Renal cortex interstitium (tissue), 11 donors: ENCODE measurements at regions not wholly inside any gene's neighbourhood (a gene's known extent, or its start where the extent isn't known, plus 50 kb on each side); places are given as distances from the start of the nearest gene placed in this dataset.
A peak's percentile ranks its signal among the peaks of the same experiment; 100 is the strongest.

Experiments
- DNase-seq, 11 donors: peaks; one replicate each; pipeline ENCODE4 v3.0.0-alpha.2; 2013; ENCODE audit warnings: low read depth in 9 of 11, low spot score in 4 of 11; ENCODE audit errors: extremely low read depth in 1 of 11

DNA sequence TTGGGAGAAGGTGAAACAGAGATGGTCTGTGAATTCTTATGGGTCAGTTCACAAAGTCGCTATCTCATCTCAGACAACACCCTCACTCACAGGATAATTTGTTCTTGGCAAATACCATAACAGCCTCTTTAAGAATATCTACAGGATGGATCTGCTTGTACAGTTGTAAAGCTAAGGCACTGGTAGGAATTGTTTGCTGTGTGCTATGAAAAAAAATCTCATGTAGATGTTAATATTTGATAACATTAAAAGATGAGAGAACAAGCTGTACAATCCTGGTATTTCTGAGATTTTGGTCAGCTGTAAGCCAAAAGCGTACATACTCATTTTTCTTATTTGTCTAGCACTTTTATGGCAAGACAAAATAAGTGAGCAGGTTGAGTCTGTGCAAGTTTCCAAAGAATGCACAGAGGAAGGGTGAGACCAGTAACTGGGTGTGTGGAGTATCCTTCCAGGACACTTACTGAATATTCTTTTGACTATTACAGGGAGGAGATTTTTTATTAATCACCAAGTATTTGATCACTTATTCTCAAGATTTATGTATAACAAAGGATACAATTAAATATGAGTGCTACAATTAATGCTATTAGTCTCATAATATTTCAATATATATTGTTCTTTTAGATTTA lies 814.5 kb upstream of the MIR17HG start:
- DNase-seq, result no peak

DNA sequence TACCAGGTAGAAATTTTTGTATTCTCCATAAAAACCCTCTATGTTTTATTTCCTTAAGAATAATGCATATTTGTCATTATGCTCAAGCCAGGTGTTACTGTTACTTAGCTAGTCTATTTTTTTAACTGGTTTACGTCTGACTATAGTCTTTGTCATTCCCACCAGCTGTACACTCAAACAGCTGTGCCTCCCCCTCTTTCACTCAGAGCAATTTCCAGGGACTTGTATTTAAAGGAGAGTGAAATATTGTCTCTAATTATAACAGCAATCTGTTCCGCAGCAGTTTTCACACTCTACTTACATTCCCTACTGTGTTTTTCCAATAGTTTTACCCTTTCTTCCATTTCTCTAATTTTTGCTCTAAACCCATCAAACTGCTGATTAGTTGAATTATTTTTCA lies 813.6 kb upstream of the MIR17HG start:
- no peak for DNase-seq

DNA sequence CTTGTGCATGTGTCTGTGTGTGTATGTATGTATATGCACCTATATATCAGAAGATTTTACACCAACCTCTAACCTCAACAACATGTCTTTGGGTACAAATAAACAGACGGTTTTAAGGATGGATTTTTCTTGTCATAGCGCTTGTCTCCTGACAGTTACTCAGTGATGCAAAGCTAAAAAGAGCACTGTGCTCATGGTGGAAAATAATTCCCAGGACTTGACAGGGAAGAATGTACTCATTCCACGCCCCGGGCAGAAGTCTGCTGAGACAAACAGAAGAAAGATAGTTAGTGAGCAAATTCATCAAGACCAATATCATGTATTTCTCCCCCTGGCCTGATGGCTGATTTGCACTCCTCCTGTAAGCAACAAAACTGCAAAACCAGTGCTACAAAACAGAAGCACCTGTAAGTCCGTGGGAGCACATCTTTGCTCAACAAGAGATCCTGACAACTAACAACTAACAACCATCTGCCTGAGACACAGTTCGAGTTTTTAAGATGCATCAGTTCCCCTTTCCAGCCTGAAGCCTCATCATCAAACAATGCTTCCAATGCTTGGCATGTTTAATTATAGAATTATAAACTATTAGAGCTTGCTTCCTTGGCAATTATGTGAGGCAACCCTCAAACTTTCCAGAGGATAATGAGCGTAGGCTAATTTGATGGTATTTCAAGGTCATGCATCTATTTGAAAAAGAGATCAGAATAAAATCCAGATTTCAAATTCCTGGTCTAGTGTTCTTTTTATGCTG lies 812.7 kb upstream of the MIR17HG start:
- no peak for DNase-seq

DNA sequence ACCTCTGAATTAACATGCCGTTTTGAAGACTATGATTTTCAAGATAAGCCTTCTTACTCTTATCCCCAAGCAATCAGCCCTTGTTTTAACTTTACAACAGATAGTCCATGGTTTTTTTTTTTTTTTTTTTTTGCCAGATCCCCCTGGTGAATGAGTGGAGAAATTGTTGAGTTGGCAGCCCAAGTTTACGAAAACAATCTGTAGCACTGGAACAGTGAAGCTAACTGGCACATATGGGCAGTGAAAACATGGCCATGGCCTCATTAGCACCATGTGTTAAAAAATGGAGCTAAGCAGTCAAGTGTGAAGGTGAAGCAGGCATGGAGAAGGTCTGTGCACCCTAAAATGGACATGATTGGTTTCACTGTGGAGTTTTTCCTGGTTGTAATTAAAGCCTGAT lies 812.1 kb upstream of the MIR17HG start:
- no peak for DNase-seq

DNA sequence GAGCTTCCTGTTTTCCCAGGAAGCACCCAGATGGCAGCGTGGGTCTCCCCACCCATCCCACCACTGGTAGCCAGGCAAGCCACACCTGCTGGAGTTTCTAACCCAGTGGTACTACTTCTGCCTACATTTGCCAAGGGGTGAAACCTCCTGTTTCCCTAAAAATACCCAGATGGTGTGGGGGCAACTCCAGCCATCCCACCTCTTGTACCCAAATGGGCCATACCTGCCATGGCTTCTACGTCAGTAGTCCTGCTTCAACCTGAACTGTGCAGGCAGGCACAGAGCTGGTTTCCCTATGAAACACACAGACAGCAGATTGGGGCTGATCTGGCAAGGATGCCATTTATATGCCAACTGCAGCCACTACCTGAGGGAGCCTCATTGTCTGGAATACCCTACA lies 809.4 kb upstream of the MIR17HG start:
- DNase-seq, result no peak

DNA sequence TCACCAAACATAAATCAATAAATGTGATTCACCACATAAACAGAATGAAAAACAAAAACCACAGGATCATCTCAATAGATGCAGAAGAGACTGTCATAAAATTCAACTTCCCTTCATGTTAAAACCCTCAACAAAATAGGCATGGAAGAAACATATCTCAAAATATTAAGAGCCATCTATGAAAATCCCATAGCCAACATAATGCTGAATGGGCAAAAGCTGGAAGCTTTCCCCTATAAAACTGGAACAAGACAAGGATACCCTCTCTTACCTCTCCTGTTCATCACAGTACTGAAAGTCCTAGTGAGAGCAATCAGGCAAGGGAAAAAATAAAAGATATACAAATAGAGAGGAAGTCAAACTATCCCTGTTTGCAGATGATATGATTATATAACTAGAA lies 806.1 kb upstream of the MIR17HG start:
- DNase-seq, result no peak

DNA sequence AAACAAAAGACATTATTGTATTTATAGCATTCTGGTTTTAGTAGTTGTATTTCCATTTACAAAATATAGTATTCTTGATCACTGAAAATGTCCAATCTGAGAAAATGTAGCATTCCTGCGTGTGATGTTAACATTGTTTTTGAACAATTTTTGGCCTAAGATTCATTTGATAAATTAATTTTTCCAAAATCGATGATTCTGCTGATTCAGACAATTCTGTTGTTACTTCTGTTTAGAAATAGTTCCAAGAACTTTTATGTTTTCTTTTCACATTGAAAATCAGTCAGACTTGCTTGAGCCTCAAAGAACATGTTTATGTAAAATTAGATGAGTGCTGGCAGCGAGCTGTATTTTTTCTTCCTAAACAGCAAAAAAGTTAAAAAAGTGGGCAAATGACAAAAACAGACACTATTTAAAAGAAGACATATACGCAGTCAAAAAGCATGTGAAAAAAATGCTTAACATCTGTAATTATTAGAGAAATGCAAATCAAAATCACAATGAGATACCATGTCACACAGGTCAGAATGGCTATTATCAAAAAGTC lies 804.5 kb upstream of the MIR17HG start:
- no peak for DNase-seq

DNA sequence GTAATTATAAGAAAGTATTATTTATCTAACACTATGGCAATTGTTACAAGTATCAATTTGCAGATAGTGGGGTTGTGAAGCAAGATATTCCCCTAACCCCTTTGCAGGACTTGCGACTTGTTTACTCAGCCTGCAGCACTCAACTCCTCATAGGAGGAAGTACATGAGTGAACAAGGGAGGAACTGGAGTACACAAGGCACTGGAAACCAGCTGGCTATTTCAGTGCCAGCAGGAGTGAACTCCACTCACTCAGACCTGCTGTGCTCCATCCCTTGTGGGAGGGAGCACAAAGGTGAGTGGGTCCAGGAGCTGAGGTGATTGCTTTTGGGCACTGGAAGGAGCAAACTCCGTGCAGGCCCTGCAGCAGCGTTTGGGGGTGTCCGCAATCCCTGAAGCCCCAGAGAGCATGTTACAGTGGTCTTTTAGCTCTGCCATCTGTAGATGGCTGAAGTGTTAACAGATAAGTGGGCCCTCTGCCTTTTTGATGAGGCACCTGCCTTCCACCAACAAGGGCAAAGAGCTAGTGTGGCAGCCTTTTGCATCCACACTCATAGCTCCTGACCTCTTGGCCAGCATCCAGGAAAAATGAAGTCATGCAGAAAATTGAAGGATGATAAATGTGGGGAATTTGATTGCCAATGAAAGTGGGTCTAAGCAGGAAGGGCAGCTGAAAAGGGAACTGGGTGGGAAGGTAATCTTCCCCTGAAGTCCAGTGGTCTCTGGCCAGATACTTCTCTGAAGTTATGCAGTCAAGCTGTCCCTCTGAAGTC lies 802.2 kb upstream of the MIR17HG start:
- DNase-seq, result no peak

DNA sequence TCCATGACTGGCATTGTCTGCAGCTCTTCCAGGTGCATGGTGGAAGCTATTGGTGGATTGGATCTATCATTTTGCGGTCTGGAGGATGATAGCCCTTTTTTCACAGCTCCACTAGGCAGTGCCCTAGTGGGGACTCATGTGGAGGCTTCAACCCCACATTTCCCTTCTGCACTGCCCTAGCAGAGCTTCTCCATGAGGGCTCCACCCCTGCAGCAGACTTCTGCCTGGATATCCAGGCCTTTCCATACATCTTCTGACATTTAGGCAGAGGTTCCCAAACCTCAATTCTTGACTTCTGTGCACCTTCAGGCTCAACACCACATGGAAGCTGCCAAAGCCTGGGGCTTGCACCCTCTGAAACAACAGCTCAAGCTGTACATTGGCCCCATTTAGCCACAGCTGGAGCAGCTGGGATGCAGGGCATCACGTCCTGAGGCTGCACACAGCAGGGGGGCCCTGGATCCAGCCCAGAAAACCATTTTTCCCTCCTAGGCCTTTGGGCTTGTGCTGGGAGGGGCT lies 800.2 kb upstream of the MIR17HG start:
- DNase-seq, result no peak

DNA sequence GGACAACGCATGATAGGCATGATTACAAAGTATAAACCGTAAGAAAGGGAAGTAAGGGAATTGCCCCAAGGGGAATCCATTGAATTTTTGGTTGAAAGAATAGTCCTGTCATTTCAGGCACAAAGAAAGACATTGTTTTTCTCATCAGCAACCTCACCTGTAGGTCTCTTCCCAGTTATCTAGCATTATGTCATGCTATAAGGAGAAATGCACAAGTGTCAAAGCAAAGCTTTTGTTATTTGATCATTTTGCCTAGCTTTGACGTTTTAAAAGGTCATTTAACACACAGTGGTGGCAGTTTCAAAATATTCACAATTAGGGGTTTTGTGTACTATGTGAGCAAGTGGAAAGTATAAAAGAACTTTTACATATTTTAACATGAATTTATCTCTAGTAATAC lies 796.2 kb upstream of the MIR17HG start:
- no peak for DNase-seq

DNA sequence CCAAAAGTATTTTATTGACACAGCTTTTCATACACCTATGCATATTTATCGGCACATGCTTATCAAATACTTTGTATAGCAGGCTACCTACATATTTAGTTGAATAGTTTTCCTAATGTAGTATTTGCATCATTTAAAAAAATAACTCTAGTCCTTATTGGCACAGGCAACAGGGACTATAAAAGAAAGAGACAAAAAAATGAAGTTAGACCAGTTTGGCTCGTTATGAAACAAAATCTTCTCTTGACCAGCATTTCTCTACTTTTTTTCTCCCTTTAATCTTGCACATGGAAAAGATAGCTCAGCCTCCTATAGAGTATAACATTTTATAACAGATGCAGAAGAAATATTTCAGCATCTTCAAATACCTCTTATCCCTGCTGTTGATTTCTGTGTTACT lies 794.8 kb upstream of the MIR17HG start:
- DNase-seq, result no peak

DNA sequence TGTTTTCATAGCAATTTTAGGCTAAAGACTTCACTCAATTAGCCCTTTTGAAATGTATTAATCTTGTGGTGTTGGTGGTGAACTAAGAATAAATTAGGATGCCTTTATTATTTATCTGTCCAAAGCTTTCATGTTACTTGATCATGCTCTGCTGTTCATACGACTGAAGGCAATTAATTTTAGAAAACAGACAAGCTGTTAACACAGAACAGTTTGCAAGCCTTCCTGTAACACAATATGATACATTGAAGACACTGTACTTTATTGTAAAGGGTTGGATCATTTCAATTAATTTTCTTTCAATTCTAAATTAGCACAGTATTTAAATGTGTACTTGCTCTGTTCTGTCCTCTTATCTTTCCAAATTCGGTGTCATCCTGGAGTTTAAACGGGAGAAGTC lies 794.3 kb upstream of the MIR17HG start:
- DNase-seq, result no peak

DNA sequence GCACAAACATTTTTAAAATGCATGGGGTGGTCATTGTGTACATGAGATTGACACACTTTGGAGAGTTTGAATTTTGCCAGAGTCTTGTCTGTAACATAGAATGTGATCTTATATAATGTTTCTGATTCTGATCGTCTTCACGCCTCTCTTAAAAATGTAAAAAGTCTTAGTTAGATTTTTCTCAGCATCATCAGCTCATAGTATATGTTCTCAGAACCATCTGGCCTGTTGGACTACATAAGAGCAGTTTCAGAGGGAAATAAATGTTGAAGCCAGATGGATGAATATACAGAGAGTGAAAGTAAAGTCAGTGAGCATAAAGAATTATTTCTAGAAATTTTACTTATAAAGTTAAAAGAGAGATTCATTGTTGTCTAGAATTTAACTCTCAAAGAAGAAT lies 789.9 kb upstream of the MIR17HG start:
- DNase-seq, result no peak

DNA sequence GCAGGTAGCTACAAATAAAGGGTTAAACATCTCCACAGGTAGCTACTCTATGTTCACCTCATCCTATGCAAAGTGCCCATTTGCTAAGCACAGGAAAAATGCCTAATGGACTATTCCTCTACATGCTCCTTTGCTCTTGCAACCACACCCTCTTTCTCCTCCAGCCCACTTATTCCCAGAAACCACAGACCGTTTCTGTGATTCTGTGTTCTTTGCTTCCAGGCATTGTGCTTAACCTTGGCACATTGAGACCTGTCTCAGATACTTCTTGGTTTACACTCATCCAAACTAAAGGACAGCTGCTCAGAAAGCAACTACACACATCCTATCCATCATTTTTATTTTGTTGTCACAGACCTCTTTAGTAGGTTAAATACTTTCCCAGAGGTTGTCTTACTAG lies 785.0 kb upstream of the MIR17HG start:
- DNase-seq, result peak in 2 of 11 donors; percentile 21 to 32

DNA sequence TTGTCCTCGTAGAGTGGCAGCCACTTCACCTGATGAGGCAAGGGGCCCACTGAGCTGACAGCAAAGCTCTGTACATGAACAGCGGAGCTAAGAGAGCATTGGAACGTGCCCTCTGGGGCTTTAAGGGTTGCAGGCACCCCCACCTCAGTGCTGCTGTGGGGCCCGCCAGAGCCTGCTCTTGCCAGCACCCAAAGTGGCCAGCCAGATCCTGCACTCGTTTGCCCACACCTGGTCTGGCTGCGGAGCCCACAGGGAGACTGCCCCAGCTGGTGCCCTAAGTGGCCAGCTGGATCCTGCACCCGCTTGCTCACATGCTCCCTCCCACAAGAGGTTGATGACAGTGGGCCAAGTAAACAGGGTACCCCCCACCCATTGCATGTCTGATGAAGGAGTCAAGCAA lies 783.4 kb upstream of the MIR17HG start:
- DNase-seq, result no peak

DNA sequence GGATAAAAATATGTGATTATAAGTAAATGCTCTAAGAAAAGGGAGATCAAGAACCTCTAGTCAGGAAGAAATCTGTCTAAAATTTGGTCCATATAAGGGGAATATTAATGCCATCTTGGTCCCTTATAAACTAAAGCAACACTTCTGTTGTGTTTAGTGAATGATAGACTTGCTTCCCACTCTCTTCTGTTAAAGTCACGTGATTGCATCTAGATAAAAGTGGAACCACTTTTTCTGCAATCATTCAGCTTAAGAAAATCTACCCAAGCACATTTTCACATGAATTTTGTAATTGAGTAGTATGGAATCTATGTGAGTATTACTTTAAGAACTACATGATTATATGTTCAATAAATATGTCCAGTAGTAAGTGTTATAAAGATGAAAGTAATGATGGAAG lies 782.9 kb upstream of the MIR17HG start:
- no peak for DNase-seq

DNA sequence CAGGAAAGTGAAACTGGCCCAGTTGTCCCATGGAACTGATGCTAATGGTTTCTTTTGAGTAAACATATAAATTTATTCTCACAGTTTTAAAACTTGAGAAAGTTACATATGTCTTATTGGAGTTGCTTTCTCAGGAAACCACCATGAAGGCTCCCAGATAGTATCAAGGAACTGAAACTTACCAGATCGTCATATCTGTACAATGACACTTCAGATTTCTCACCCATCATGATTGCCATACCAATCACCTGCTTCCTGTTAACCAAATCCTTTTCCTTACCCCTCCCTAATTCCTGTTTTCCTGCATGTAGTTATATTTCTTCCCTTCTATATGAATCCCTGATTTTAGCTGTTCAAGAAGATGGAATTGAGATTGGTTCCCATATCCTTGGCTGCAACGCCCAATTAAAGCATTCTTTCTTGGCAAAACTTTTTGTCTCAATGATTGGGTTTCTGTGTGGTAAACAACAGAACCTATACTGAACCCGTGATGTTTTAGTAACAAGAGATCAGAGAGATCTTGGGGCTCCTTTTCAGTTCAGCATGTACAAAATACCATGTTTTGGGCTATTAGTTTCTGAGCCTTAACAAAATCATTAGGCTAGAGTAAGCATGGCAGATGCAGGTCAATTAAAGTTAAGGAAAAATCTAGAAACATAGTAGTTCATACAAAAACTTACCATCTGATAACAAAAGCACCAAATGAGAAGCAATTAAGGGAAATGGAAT lies 781.3 kb upstream of the MIR17HG start:
- no peak for DNase-seq

DNA sequence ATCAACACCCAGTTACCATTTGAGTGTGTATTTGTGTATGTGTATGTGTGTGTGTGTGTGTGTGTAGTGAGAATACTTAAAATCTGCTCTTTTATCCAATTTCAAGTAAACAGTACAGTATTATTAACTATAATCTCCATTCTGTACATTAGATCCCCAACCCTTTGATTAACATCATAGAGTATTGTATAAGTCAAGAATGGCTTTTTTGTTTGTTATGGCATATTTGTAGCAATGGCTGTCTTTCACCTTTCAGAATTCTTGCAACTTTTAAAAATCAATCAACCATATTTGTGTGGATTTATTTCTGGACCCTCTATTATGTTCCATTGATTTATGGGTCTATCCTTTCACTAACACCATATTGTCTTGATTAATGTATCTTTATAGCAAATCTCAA lies 779.3 kb upstream of the MIR17HG start:
- DNase-seq, result no peak

DNA sequence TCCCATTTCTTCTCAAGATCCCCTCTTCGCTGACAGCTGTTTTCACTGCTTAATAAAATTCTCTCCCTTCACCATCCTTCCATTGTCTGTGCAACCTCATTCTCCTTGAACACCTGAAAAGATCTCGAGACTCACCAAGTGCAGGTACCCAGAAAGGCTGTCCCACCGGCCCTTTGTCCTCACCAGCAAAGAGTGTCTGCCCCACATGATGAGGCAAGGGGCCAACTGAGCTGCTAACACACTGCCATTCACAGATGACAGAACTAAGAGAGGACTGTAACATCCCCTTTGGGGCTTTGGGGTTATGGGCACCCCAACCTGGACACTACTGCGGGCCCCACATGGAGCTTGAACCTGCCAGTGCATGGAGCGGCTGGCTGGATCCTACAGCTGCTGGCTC lies 771.4 kb upstream of the MIR17HG start:
- no peak for DNase-seq
